HG03025 (cell line): ENCODE measurements at regions not wholly inside any gene's neighbourhood (a gene's known extent, or its start where the extent isn't known, plus 50 kb on each side); places are given as distances from the start of the nearest gene placed in this dataset.

Experiments
- ATAC-seq: cut with Tn5 transposase; IDR thresholded peaks from one replicate; pipeline ENCODE4 v1.9.1; 2021; ENCODE audit warnings: mild to moderate bottlenecking, moderate library complexity; ENCODE audit not compliant: unreplicated experiment, low FRiP score

- no peak for ATAC-seq
Observed at GRCh38 chr1:59075021-59075420, 221.9 kb upstream of the FGGY start.

GRCh38 chr1:59076612-59077011 is 220.3 kb upstream of the FGGY start:
- ATAC-seq, result no peak

GRCh38 chr1:59077466-59078069 is 219.3 kb upstream of the FGGY start:
- no peak for ATAC-seq

GRCh38 chr1:59078070-59078800 is 218.7 kb upstream of the FGGY start:
- no peak for ATAC-seq

GRCh38 chr1:59078866-59079265 is 218.0 kb upstream of the FGGY start:
- no peak for ATAC-seq

GRCh38 chr1:59079434-59080140 is 217.3 kb upstream of the FGGY start:
- ATAC-seq, result no peak

- ATAC-seq, result no peak
Observed at GRCh38 chr1:59081181-59081580, 215.7 kb upstream of the FGGY start.

GRCh38 chr1:59081795-59082194 is 215.1 kb upstream of the FGGY start:
- ATAC-seq, result no peak

GRCh38 chr1:59083946-59084865 is 212.7 kb upstream of the FGGY start:
- ATAC-seq, result no peak

GRCh38 chr1:59085101-59085500 is 211.8 kb upstream of the FGGY start:
- no peak for ATAC-seq

GRCh38 chr1:59089036-59089798 is 207.7 kb upstream of the FGGY start:
- no peak for ATAC-seq

GRCh38 chr1:59089922-59090457 is 206.9 kb upstream of the FGGY start:
- no peak for ATAC-seq

- no peak for ATAC-seq
Observed at GRCh38 chr1:59092126-59092525, 204.8 kb upstream of the FGGY start.

- no peak for ATAC-seq
Observed at GRCh38 chr1:59094001-59094400, 202.9 kb upstream of the FGGY start.

GRCh38 chr1:59096501-59096900 is 200.4 kb upstream of the FGGY start:
- no peak for ATAC-seq

- no peak for ATAC-seq
Observed at GRCh38 chr1:59098655-59099054, 198.2 kb upstream of the FGGY start.

GRCh38 chr1:59100708-59101374 is 196.1 kb upstream of the FGGY start:
- ATAC-seq, result no peak

GRCh38 chr1:59101518-59101917 is 195.4 kb upstream of the FGGY start:
- ATAC-seq, result no peak

- no peak for ATAC-seq
Observed at GRCh38 chr1:59103457-59103856, 193.4 kb upstream of the FGGY start.
